Sigmoid colon (tissue), 4 donors: ENCODE measurements at regions not wholly inside any gene's neighbourhood (a gene's known extent, or its start where the extent isn't known, plus 50 kb on each side); places are given as distances from the start of the nearest gene placed in this dataset.

Source experiments
- POLR2A ChIP-seq, 2 donors: fragments of 450-650 bp; IDR thresholded peaks; one replicate each; pipeline ENCODE4 v1.6.1; 2016; ENCODE audit warnings: antibody characterized with exemption in 2 of 2, mild to moderate bottlenecking in 2 of 2, moderate library complexity in 2 of 2
- POLR2AphosphoS5 ChIP-seq, 4 donors: sonication (generic); formaldehyde crosslinking; IDR thresholded peaks; one replicate each; pipeline ENCODE4 v1.6.1; 2017; ENCODE audit warnings: antibody characterized with exemption in 4 of 4
- TF ChIP-seq, protein P1 (sequence below), 4 experiments: fragments of 450-650 bp in 3 of 4; fragments of 200-600 bp in 1 of 4; IDR thresholded peaks; one replicate each; pipeline ENCODE4 v1.5.1; 2016 to 2019; ENCODE audit warnings: antibody characterized with exemption in 4 of 4, mild to moderate bottlenecking in 3 of 4, moderate library complexity in 2 of 4

DNA sequence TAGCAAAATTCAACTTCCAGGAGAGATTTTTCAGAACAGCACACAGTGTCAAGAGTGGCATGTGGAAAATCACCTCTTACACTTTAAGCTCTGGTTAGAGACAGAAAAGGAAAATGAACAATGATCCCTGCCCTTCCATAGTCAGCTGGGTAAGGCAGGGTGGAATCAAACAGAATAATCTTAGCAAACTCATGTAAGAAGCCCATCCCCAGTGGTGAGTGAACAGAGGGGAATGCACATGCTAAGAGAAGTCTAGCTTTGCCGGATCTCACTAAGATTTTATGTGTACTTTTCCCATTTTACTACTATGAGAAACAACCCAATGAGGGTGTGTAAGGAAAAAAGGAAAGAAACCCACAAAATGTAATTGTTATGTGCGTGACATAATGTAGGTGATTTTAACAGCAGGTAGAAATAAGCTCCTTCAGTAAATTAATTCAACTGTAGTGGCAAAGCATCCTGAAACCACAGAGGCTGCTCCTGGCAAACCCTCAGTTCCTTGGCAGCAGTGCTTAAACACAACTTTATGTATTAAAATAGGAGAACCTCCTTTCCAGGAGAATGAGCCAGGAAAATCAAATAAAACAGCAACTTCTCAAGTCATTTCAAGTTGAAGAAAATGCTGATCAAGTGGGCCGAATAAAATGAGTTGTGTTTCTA is 366.0 kb upstream of the TRPC7 start:
- TF ChIP-seq, protein P1, sequence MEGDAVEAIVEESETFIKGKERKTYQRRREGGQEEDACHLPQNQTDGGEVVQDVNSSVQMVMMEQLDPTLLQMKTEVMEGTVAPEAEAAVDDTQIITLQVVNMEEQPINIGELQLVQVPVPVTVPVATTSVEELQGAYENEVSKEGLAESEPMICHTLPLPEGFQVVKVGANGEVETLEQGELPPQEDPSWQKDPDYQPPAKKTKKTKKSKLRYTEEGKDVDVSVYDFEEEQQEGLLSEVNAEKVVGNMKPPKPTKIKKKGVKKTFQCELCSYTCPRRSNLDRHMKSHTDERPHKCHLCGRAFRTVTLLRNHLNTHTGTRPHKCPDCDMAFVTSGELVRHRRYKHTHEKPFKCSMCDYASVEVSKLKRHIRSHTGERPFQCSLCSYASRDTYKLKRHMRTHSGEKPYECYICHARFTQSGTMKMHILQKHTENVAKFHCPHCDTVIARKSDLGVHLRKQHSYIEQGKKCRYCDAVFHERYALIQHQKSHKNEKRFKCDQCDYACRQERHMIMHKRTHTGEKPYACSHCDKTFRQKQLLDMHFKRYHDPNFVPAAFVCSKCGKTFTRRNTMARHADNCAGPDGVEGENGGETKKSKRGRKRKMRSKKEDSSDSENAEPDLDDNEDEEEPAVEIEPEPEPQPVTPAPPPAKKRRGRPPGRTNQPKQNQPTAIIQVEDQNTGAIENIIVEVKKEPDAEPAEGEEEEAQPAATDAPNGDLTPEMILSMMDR (IDR thresholded peaks at IDR 0.05): no peak
- no peak for TF ChIP-seq POLR2A (IDR thresholded peaks at IDR 0.05)
- no peak for TF ChIP-seq POLR2AphosphoS5 (IDR thresholded peaks at IDR 0.05)
